HS-5 (cell line): ENCODE measurements at regions not wholly inside any gene's neighbourhood (a gene's known extent, or its start where the extent isn't known, plus 50 kb on each side); places are given as distances from the start of the nearest gene placed in this dataset.
"Not testable (repeated sequence)": the region's sequence is repeated elsewhere in the genome, so short reads cannot be mapped to it uniquely, and the experiment has no call there.

Experiments used
- DNase-seq: peaks from one replicate; pipeline ENCODE4 v3.0.0-alpha.2; 2012; ENCODE audit warnings: low read depth

DNA sequence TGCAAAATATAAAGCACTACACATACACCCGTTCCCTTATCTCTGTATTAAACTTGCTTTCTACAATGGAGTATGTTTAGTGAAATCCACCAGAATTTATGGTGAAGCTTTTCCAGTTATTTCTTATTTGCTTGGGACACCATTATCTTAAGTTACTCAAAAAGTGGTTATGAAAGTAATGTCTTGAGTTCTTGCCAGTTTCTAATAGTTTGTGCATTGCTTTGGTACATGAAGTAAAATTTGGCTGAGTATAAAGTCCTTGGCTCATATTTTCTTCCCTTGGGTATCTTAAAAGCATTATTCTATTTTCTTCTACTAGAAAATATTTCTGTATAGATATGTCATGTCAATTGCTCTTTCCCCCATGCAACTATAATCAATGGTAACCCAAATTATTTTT lies 85.2 kb downstream of the POLR1F start:
- no peak for DNase-seq

DNA sequence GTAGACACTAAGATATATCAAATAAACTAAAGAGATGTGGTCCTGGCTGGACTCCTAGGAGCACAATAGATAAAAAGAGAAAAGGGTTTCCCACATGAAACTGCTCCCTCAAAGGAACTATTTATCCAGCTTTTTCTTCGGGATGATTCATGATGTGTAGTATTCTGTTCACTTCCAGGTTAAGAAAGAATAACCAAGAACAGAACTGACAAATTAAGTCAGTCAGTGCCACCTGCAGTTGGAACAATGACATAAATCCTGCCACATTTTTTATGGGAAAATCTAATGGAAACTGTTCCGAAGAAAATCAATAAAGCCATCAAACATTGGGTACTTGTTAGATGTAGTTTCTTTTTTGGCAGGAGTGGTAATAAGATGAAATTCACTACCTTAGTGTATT lies 87.1 kb downstream of the POLR1F start:
- peak; percentile 24 for DNase-seq

DNA sequence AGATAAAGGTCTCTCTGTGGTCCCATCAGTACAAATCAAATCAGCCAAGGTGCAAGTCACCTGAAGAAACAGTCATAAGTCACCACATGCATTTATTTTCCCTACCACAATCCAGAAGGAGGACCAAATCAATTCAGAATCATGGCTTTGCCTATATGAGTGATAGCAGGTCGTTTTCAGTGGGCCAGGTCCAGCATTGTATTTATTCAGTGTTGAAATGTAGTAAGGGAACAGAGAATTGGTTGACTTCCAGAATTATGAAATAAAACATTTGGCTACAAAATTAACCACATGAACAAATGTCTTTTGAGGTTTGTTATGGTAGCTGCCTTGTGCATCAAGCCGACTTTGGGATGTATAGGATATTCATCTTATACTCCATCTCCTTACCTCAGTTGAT lies 88.4 kb downstream of the POLR1F start:
- DNase-seq: no peak

DNA sequence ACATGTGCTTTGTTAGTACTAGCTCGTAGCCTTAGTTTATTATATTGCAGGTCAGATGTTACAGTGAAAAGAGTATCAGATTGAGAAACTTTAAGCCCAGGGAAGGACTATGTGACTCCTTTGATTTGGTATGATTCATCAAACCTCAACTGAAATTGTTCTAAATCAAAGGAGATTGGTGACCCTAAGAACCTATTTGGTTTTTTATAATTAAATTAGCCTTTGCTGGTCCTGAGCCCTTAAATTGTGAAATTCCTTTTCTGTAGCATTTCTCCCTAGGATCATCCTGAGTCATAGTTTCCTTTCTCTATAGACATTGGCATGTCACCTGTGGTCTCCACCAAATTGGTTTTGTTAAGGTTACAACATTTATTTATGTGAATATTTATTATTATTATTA lies 89.7 kb downstream of the POLR1F start:
- DNase-seq: peak; percentile 32

DNA sequence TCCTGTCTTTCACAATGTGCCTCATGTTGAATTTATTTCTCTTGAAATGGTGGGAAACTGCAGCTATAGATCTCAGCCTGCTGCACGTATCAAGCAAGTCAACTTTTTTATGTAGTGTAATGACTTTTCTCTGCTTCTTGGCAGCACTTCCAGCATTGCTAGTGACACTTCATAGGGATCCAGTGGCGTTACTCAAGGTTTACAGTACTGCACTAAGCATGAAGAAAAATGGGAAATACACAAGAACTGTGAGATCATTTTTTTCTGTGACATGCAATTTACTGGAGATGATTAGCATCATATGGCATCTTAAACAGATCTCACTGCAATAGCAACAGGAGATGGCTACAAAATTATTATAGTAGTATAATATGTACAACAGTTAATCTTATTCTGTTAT lies 90.9 kb downstream of the POLR1F start:
- DNase-seq: no peak

DNA sequence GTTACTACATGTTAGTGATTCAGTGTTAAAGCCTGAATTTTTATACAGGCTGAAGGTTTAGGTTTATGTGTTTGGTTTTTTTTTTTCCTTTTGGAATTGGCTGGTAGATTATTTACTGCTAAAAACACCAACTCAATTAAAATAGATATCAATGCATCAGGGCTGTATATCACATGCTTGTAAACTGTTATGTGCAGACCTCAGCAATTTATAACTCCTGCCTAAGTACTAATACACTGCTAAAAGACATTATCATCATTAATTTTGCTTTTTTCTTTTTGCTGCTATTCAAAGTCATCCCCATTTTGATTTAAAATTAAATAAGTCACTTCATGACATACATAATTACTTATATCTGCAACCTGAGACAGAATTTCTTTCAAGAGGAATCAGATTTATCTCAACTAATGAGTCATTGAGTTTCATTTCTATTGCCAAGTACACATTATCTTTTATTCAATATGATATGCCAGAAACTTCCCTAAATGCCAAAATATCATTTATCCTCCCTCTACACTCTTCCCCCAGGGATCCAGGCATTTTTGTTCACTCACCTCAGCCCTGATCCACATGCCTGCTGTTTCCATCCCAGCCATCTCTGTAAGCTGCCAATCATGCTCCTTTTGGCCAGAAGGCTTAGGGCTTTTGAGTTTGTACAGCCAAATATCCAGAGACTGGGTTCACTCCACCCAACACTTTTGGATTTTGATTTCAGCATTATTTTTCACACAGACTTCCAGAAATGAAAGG lies 98.5 kb downstream of the POLR1F start:
- DNase-seq: no peak

DNA sequence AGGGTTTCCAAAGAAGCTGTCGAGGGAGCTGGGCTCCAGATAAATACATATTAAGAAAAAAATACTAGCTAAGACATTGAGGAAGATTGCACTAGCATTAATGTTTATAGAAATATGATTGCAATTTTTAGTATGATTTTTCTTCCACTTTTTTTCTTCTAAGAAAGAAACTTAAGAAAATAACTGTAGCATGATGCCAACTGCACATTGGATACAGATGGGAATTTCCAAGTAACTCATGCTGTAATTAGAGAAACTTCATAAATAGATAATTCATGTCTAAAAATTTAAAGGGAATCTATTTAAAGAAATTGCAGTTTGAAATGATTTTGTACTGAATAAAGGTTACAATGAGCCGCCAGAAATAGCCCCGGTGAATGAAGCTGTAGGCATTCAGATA lies 119.4 kb downstream of the POLR1F start:
- no peak for DNase-seq

DNA sequence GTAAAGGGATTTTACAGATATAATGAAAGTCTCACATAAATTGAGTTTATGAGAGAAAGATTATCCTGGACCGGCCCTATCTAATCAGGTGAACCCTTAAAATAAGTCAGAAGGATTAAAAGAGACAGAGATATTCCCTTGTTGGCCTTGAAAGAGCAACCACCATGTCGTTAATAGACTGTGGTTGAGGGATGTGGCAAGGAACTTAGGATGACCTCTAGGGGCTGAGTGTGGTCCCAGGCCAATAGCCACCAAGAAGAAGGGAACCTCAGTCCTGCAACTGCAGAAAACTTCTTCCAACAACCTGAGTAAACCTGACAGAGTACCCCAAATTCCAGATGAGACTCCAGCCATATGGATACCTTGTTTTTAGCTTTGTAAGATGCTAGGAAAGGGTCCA lies 121.5 kb downstream of the POLR1F start:
- DNase-seq: no peak

DNA sequence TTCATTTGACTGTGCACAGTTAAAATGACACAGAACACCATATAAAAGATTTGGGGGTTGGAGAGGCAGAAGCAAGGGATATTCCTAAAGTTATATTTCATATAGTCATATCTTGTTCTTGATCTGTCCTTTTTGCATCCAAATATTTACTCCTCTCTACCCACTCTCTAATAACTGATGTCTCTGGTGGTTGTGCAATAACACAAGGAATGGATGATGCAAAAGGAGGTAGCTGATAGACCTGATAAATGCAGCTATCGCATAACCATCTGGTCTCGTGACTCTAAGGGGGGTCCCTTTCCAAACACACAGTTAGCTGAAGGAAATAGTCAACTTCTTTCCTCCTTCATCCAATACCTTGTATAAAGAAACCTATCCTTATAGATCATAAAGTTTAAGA lies 123.1 kb downstream of the POLR1F start:
- no peak for DNase-seq

DNA sequence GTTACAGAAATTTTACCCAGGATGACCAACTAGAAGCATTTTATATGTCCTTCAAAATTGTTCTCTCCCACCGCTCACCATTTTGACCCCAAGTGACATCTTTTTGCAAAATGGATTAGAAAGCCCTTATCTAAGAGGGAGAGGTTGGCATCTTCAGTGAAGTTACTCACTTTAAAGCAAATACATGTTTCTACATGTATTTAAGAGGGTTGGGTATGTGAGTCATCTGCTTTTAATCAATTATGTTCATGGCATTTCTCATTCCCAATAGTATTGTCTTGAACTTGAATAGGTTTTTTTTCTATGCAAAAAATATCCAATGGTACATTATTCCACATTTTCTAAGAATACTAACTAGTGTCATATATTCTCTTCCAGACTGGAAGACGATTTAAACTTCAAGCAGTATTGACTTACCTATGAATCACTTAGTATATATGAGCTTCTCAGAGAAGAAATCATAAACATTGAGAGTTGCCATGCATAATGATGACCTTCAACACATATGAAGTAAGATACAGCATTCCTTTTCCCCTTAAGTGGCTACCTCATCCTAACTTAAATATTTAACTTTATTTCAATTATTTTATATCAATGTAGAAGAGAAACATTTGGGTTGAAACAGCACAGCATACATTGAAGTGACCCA lies 132.8 kb downstream of the POLR1F start:
- DNase-seq: no peak

DNA sequence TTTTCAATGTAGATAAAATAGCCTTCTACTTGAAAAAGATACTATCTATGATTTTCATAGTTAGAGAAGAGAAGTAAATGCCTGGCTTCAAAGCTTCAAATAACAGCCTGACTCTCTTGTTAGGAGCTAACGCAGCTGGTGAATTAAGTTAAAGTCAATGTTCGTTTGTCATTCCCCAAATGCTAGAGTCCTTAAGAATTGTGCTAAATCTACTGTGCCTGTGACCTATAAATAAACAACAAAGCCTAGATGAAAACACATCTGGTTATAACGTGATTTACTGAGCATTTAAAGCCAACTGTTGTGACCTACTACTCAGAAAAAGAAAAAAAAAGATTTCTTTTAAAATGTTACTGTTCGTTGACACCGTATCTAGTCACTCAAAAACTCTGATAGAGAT lies 134.7 kb downstream of the POLR1F start:
- no peak for DNase-seq

DNA sequence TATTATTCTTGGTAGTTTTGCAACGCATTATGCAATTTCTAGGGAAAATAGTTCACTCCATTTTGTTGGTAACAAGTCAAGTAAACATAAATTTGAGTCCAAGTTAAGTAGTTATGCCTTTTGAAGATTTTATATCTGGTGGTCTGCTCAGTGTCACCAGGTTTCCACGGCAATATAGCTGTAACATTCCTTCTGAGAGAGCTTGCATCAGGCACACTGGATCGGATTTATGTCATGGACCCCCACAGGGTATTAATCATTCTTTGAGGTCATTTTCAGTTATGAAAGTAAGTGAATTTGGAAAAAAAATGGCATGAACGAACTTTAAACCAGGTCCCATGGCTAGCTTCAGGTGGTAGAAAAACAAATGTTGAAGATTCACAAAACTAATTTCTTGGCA lies 136.3 kb downstream of the POLR1F start:
- DNase-seq: no peak

DNA sequence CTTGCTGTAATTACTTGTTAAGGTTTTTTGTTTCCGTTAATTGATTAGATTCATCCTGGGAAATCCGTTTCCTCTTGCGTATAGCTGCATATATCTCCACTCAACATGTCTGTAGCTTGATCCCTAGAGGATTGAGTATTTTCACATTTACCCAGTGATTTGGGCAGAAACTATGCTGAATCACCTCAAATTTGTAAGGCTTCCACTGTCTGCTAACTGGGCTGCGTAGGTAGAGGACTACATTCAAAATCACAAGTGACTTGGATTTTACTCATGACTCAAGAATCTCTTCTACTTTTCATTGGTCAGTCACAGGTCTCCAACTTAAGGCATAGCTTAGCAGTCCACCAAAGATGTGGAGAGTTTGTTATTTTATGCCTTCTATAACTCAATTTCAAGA lies 141.8 kb downstream of the POLR1F start:
- no peak for DNase-seq

DNA sequence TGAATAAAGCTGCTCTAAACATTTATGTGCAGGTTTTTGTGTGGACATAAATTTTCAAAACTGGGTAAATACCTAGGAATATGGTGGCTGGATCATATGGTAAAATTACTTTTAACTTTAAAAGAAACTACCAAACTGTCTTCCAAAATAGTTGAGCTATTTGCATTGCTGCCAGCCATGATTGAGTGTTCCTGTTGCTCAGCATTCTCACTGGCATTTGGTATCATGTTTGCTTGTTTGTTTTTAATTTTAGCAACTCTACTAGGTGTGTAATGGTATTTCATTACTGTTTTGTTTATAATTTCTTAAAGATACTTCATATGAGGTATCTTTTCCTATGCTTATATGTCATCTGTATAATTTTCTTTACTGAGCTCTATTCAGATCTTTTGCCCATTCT lies 143.2 kb downstream of the POLR1F start:
- no peak for DNase-seq

DNA sequence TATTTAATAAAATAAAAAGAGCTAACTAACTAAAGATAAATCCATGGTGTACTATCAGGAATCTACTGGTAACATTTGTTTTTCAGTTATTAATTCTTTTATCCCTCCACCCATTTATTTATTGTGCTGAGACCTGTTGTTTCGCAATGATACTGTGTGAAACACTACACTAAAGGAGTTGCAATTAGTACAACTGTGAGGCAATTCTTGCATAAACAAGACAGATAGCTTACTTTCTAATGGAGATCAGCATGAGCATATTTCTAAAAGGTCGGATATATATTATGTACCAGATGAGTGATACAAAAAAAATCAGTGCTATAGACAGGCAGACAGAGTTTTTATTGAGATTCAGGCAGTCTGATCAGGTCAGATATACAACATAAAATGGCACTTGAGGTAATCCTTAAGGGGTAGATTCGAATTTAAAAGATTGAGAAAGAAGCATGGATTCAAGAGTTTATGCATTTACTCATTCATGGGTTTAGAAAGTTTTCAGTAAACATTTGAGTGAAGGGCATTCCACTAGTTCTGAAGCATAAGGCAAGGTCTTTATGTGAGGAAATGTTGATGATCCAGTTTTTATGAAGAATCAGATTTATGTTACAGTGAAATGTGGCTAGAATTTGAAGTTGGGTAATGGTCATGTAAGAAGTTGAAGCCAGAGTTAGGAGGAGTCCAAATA lies 147.6 kb downstream of the POLR1F start:
- no peak for DNase-seq

DNA sequence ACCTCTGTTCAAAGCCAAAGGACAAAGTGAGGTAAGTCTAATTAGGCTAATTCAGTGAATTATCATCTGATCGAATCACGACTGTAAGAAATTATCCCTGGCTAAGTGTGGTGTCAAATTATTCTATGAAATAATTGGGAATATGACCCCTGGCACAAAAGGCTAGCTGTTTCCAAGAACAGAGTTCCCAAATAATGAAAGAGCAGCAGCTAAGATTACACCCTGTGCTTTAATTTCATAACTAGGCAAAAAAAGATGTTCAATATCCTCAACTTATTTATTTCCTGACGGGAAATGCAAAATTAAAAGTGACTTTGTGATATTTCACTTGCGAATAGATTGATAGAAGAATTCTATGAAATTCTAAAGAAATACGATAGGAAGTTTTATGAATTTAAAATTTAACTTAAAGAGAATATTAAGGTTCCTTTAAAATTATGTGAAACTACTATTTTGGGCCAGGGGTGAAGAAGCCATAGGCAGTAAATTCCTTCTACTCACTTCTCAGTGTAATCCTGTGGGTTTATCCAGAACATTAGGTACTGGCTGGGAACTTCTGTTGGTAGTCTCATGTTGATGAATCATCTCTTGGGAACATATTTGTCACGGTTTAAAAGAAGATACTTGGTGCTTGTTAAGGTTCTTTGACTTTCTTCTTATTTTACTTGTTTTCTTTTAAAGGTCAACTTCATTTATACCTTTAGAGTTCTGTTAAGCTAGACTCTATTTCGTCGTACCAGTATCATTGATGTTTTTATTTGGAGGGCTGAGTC lies 148.5 kb downstream of the POLR1F start:
- DNase-seq: peak; percentile 55

DNA sequence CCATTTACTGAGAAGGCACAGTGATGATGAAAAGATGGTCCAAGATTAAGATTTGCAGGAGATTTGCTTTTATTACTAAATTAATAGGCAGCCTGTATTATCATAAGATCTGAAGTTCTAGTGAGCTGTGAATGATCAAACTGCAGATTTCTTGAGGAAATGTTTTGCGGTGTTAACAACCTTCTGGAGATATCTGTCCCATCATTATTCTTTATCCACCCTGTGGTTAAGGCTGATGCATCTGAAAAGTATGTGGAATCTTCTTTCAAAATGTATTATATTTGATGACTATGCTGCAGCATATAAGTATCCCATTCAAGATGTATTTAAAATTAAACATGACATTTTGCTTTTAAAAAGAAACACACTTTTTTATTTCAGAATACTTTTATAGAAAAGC lies 150.3 kb downstream of the POLR1F start:
- DNase-seq: peak; percentile 86

DNA sequence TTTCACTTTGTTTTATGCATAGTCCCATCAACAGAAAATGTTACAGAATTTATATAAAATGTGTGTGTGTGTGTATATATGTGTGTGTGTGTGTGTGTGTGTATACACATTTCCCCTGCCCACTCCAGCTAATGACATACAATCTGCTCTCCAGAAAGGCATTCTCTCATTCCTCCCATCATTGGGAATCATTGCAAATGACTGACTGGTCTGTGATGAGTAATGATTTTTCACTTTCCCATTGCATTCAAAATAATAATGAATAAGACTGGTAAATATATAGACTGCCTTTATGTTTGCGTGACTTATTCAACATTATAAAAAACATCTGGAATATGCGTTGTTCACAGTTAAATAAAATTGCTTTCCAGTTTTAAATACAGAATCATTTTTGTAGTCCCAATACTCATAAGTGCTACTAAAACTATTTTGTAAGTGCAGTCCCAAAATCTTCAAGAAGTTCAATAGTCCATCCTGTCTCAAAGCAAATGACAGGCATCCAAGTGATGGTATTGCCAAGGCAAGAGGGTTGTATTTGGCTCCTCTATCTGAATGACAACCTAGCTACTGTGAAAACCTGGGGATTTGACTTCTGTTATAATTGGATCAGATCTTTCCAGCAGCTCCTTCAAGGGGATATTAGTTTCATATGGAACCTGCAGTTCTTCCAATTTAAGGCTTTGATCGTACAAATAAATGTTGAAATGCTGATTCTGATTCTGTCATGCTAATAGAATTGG lies 150.9 kb downstream of the POLR1F start:
- peak; percentile 46 for DNase-seq

DNA sequence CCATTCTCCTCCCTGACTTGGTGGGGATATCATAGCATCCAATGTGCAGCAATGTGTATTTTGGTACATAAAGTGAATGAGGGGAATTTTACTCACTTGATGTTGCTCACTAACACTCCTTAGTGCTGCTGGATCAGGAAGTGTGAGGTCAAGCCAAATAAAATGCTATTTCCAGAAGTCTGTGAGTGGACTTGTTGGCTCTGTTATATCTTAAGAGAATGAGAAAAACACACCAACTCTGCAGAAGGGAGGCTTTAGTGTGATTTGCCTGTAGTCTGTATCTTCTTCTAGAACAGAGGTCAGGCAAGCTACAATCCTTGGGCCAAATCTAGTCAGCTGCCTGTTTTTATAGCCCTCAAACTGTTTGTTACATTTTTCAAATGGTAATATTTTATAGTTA lies 154.3 kb downstream of the POLR1F start:
- no peak for DNase-seq

DNA sequence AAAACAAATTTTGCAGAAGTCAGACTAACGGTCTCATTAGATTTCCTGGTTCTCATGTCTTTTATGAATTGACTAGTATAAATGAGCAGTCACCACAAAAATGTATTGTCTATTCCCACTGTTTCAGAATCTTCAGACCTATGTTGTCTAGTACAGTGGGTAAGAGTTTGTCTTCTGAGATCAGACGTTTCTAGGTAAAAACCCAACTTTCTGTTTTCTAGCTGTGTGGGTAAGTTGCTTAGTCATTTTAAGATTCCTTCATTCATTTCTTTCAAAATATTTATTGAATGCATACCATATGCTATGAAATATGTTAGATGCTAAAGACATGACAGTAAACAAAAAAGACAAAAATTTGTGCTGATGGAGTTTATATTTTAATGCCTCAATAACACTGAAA lies 156.3 kb downstream of the POLR1F start:
- no peak for DNase-seq

DNA sequence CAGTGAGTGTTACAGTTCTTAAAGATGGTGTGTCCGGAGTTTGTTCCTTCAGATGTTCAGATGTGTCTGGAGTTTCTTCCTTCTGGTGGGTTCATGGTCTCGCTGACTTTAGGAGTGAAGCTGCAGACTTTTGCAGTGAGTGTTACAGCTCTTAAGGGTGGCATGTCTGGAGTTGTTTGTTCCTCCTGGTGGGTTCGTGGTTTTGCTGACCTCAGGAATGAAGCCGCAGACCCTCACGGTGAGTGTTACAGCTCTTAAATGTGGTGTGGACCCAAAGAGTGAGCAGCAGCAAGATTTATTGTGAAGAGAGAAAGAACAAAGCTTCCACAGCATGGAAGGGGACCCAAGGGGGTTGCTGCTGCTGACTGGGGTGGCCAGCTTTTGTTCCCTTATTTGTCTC lies 159.6 kb downstream of the POLR1F start:
- not testable (repeated sequence) for DNase-seq

DNA sequence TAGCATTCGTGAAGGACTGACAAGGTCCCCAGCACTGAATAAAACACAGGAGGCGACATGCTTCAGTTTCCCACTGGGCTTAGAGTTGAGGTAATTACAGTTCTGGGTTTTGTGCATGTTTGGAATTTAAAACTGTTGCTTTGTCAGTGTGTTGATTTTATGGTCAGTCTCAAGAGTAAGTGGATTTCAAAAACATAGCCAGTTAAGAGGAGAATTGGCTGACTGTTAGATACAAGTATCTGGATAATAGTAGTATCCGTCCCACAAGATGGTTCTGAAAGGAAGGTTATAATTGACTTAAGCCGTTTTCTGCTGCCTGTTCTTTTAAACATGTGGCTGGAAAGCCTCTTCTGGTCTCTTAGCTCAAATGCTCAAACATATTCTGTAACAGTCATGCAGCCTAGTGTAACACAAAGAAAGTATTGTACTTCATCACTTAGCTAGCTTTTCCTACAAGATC lies 170.9 kb downstream of the POLR1F start:
- DNase-seq: no peak
